OCI-LY3 (cell line): ENCODE measurements at regions not wholly inside any gene's neighbourhood (a gene's known extent, or its start where the extent isn't known, plus 50 kb on each side); places are given as distances from the start of the nearest gene placed in this dataset.
A peak's percentile ranks its signal among the peaks of the same experiment; 100 is the strongest.

Experiments used
- H2AFZ ChIP-seq: fragments of 200-600, 300-600 bp; shearing (Covaris generic); 2 replicates; pipeline ENCODE4 v1.6.0; 2014; ENCODE audit warnings: antibody characterized with exemption, low read depth, low read length
- H3K27ac ChIP-seq: fragments of 200-600, 300-600 bp; sonication (generic); 2 replicates; pipeline ENCODE4 v1.5.1; 2014; ENCODE audit warnings: mild to moderate bottlenecking, low read length, moderate library complexity, mixed read lengths
- H3K27me3 ChIP-seq: fragments of 200-600, 300-600 bp; sonication (generic); 2 replicates; pipeline ENCODE4 v1.6.1; 2014; ENCODE audit warnings: low read depth, low read length, mixed read lengths
- H3K36me3 ChIP-seq: fragments of 200-600, 300-600 bp; sonication (generic); replicated peaks from 2 replicates; pipeline ENCODE3; 2014; ENCODE audit warnings: low read depth, low read length, mixed read lengths
- H3K4me1 ChIP-seq: fragments of 300-600, 200-600 bp; sonication (generic); 2 replicates; pipeline ENCODE4 v1.6.1; 2014; ENCODE audit warnings: low read length, mixed read lengths
- H3K4me2 ChIP-seq: fragments of 200-600, 300-600 bp; sonication (generic); 2 replicates; pipeline ENCODE4 v1.6.1; 2014; ENCODE audit warnings: low read length, mixed read lengths
- H3K4me3 ChIP-seq: fragments of 300-600, 200-600 bp; sonication (generic); 2 replicates; pipeline ENCODE4 v1.5.1; 2014; ENCODE audit warnings: antibody characterized with exemption, mild to moderate bottlenecking, low read length, moderate library complexity
- H3K79me2 ChIP-seq: fragments of 300-600, 200-600 bp; shearing (Covaris generic); 2 replicates; pipeline ENCODE4 v1.6.1; 2014; ENCODE audit warnings: mild to moderate bottlenecking, low read length, mixed read lengths
- H3K9ac ChIP-seq: fragments of 300-600, 200-600 bp; shearing (Covaris generic); 2 replicates; pipeline ENCODE4 v1.6.0; 2014; ENCODE audit warnings: mild to moderate bottlenecking, low read length, moderate library complexity
- H3K9me3 ChIP-seq: fragments of 200-600, 300-600 bp; shearing (Covaris generic); 2 replicates; pipeline ENCODE4 v1.6.1; 2014; ENCODE audit warnings: low read length, mixed read lengths; ENCODE audit not compliant: insufficient read depth
- H4K20me1 ChIP-seq: fragments of 200-600, 300-600 bp; sonication (generic); 2 replicates; pipeline ENCODE4 v1.6.1; 2016; ENCODE audit warnings: low read length, mixed read lengths; ENCODE audit not compliant: insufficient read depth
- EZH2phosphoT487 ChIP-seq: fragments of 200-600 bp; shearing (Covaris generic); IDR thresholded peaks from 2 replicates; pipeline ENCODE4 v1.6.1; 2018; ENCODE audit warnings: antibody characterized with exemption, mixed run types, low read depth
- TF ChIP-seq, protein P1 (sequence below): fragments of 200-600, 300-600 bp; sonication (generic); IDR thresholded peaks from 2 replicates; pipeline ENCODE4 v1.5.1; 2014; ENCODE audit warnings: antibody characterized with exemption, low read length, low read depth

DNA sequence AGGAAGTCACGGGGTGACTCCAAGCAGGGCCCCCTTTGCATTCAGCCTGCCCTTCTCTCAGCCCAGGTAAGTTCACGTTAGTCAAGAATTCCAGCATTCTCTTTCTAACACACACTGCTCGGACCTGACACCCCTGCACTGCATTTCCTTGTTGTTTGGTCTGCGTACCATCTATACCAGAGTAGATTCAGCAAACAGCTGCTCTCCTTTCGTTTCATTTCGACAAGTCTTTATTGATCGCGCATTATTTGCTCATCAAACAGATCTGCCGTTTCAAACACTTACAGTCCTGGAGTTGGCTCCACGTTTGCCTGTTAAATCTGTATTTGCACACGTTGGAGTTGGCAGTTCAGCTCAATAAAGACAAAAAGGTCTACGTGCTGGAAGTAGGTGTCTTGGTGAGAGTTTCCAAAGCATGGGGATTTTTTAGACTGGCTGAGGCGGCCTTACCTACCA, 495.1 kb downstream of the RPS24 start:
- H3K9ac ChIP-seq: no peak overlapping the region
- H3K4me3 ChIP-seq: no peak overlapping the region
- peaks cover 4% of the 10 kb centered on the region; the same call in 1 of the 2 replicates for H3K27me3 ChIP-seq
- no peaks in the 10 kb centered on the region for H3K9me3 ChIP-seq
- no peak for TF ChIP-seq EZH2phosphoT487
- TF ChIP-seq, protein P1, sequence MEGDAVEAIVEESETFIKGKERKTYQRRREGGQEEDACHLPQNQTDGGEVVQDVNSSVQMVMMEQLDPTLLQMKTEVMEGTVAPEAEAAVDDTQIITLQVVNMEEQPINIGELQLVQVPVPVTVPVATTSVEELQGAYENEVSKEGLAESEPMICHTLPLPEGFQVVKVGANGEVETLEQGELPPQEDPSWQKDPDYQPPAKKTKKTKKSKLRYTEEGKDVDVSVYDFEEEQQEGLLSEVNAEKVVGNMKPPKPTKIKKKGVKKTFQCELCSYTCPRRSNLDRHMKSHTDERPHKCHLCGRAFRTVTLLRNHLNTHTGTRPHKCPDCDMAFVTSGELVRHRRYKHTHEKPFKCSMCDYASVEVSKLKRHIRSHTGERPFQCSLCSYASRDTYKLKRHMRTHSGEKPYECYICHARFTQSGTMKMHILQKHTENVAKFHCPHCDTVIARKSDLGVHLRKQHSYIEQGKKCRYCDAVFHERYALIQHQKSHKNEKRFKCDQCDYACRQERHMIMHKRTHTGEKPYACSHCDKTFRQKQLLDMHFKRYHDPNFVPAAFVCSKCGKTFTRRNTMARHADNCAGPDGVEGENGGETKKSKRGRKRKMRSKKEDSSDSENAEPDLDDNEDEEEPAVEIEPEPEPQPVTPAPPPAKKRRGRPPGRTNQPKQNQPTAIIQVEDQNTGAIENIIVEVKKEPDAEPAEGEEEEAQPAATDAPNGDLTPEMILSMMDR: no peak
- no peaks in the 10 kb centered on the region for H4K20me1 ChIP-seq
- H3K4me2 ChIP-seq: no peak overlapping the region
- H3K27ac ChIP-seq: no peak overlapping the region
- H3K4me1 ChIP-seq: peaks cover 12% of the 10 kb centered on the region
- no peaks in the 10 kb centered on the region for H3K79me2 ChIP-seq
- no peaks in the 10 kb centered on the region for H3K36me3 ChIP-seq
- H2AFZ ChIP-seq: no peak overlapping the region

DNA sequence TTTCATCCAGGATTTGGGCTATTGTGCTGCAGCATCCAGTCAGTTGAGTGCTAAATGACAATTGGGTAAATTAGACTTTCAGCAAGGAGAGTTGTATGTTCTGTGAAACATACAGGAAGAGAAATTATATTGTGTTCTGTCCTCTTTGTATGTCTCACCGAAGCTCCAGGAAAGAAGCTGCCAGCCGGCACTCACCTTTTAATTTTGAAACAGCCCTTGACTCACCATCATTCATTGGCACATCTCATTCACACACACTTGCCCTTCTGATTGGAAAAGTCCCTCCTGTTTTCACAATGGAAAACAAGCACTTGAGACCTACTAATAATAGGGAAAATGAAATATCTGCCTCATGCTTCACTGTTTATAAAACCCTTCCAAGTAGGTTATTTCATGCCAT, 495.6 kb downstream of the RPS24 start:
- no peak overlapping the region for H3K4me3 ChIP-seq
- H2AFZ ChIP-seq: no peak overlapping the region
- H4K20me1 ChIP-seq: no peaks in the 10 kb centered on the region
- peaks cover 4% of the 10 kb centered on the region; the same call in 1 of the 2 replicates for H3K27me3 ChIP-seq
- H3K4me1 ChIP-seq: peaks cover 12% of the 10 kb centered on the region
- no peak overlapping the region for H3K9ac ChIP-seq
- no peaks in the 10 kb centered on the region for H3K9me3 ChIP-seq
- no peak overlapping the region for H3K4me2 ChIP-seq
- no peak for TF ChIP-seq EZH2phosphoT487
- TF ChIP-seq, protein P1: no peak
- no peaks in the 10 kb centered on the region for H3K79me2 ChIP-seq
- no peaks in the 10 kb centered on the region for H3K36me3 ChIP-seq
- H3K27ac ChIP-seq: no peak overlapping the region

DNA sequence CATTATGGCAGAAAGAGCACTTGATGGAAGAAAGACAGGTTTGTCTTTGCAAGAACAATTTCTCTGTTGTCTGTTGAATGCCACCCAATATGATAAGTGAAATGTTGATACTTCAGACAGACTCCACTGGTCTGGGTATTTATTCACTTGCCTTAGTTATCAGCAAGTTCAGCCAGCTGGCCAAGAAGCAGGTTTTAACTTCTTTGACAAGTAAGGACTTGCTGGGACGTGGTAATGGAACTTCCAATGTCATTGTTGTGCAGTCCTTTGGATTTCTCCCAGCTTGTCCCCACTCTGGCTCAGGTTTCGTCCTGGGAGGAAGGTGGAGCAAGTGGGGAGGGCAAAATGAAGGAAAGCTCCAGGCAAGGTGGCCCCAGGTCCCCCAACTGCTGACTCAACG, 497.4 kb downstream of the RPS24 start:
- no peak overlapping the region for H3K9ac ChIP-seq
- no peak overlapping the region for H3K4me2 ChIP-seq

GRCh38 chr10:78532480-78533042, 498.9 kb downstream of the RPS24 start:
- Histone ChIP-seq H4K20me1 (no peaks in the 10 kb centered on the region), H3K36me3 (no peaks in the 10 kb centered on the region), H3K9ac (no peak overlapping the region), H3K4me3 (no peak overlapping the region), H3K4me2 (peak overlapping the region; percentile 36), H2AFZ (no peak overlapping the region), H3K4me1 (peaks cover 12% of the 10 kb centered on the region), H3K9me3 (no peaks in the 10 kb centered on the region), H3K27me3 (peaks cover 4% of the 10 kb centered on the region; the same call in 1 of the 2 replicates), H3K27ac (no peak overlapping the region), H3K79me2 (no peaks in the 10 kb centered on the region)
- TF ChIP-seq, protein P1: no peak
- no peak for TF ChIP-seq EZH2phosphoT487

More for the DNA sequence above, 497.4 kb downstream of the RPS24 start:
- no peaks in the 10 kb centered on the region for H3K36me3 ChIP-seq
- H3K4me3 ChIP-seq: no peak overlapping the region
- H4K20me1 ChIP-seq: no peaks in the 10 kb centered on the region
- peaks cover 4% of the 10 kb centered on the region; the same call in 1 of the 2 replicates for H3K27me3 ChIP-seq
- TF ChIP-seq, protein P1: no peak
- no peak for TF ChIP-seq EZH2phosphoT487
- no peak overlapping the region for H2AFZ ChIP-seq
- H3K4me1 ChIP-seq: peaks cover 12% of the 10 kb centered on the region
- no peaks in the 10 kb centered on the region for H3K79me2 ChIP-seq
- no peak overlapping the region for H3K27ac ChIP-seq
- no peaks in the 10 kb centered on the region for H3K9me3 ChIP-seq
